H9 (cell line): ENCODE measurements at regions not wholly inside any gene's neighbourhood (a gene's known extent, or its start where the extent isn't known, plus 50 kb on each side); places are given as distances from the start of the nearest gene placed in this dataset.

Source experiments
- DNase-seq: peaks from one replicate; pipeline ENCODE4 v3.0.0-alpha.2; 2017
- H2AFZ ChIP-seq: one replicate; pipeline ENCODE4 v1.6.1; 2013; ENCODE audit warnings: mild to moderate bottlenecking, low read length, control low read depth, moderate library complexity
- H2AK5ac ChIP-seq: 2 replicates; pipeline ENCODE4 v1.6.1; 2013; ENCODE audit warnings: low read length, control low read depth, mixed read lengths; ENCODE audit not compliant: insufficient read length
- H2BK120ac ChIP-seq: one replicate; pipeline ENCODE4 v1.6.1; 2013; ENCODE audit warnings: low read depth, mild to moderate bottlenecking, low read length, control low read depth, inconsistent platforms; ENCODE audit not compliant: poor library complexity, severe bottlenecking
- H2BK12ac ChIP-seq: 2 replicates; pipeline ENCODE4 v1.6.1; 2013; ENCODE audit warnings: low read length, control low read depth, mixed read lengths, low read depth; ENCODE audit not compliant: insufficient read length
- H2BK15ac ChIP-seq: 2 replicates; pipeline ENCODE4 v1.6.1; 2013; ENCODE audit warnings: low read depth, low read length, control low read depth
- H2BK20ac ChIP-seq: one replicate; pipeline ENCODE4 v1.6.1; 2013; ENCODE audit warnings: low read depth, mild to moderate bottlenecking, low read length, control low read depth, inconsistent platforms; ENCODE audit not compliant: poor library complexity, severe bottlenecking
- H2BK5ac ChIP-seq: 2 replicates; pipeline ENCODE4 v1.6.1; 2013; ENCODE audit warnings: low read length, control low read depth, mixed read lengths; ENCODE audit not compliant: insufficient read length
- H3K14ac ChIP-seq: 2 replicates; pipeline ENCODE4 v1.6.1; 2013; ENCODE audit warnings: low read length, control low read depth; ENCODE audit not compliant: insufficient read depth
- H3K18ac ChIP-seq: 2 replicates; pipeline ENCODE4 v1.6.1; 2013; ENCODE audit warnings: low read depth, mild to moderate bottlenecking, mixed read lengths, low read length, control low read depth; ENCODE audit not compliant: insufficient read length
- H3K23ac ChIP-seq: 2 replicates; pipeline ENCODE4 v1.6.1; 2013; ENCODE audit warnings: low read length, control low read depth, mixed read lengths, low read depth; ENCODE audit not compliant: insufficient read length
- H3K23me2 ChIP-seq: 2 replicates; pipeline ENCODE4 v1.6.1; 2013; ENCODE audit warnings: low read depth, mild to moderate bottlenecking, mixed read lengths, low read length, control low read depth; ENCODE audit not compliant: insufficient read length, poor library complexity, severe bottlenecking
- H3K27ac ChIP-seq: 2 replicates; pipeline ENCODE4 v1.5.1; 2013; ENCODE audit warnings: low read length, control low read depth, mixed read lengths, low read depth; ENCODE audit not compliant: insufficient read length
- H3K27me3 ChIP-seq: 2 replicates; pipeline ENCODE4 v1.6.1; 2013; ENCODE audit warnings: low read length, control low read depth, inconsistent platforms; ENCODE audit not compliant: insufficient read depth
- H3K4ac ChIP-seq: 2 replicates; pipeline ENCODE4 v1.6.1; 2013; ENCODE audit warnings: low read depth, mild to moderate bottlenecking, control low read depth, inconsistent platforms, low read length, moderate library complexity
- H3K4me1 ChIP-seq: 2 replicates; pipeline ENCODE4 v1.6.1; 2013; ENCODE audit warnings: low read length, control low read depth, inconsistent platforms; ENCODE audit not compliant: insufficient read depth
- H3K4me2 ChIP-seq: 2 replicates; pipeline ENCODE4 v1.6.1; 2013; ENCODE audit warnings: low read length, control low read depth, mixed read lengths; ENCODE audit not compliant: insufficient read length, insufficient read depth
- H3K56ac ChIP-seq: 2 replicates; pipeline ENCODE4 v1.6.1; 2013; ENCODE audit warnings: low read depth, mild to moderate bottlenecking, mixed read lengths, low read length, control low read depth; ENCODE audit not compliant: insufficient read length
- H3K79me1 ChIP-seq: 2 replicates; pipeline ENCODE4 v1.6.1; 2013; ENCODE audit warnings: low read depth, mild to moderate bottlenecking, moderate library complexity, low read length, control low read depth, inconsistent platforms; ENCODE audit not compliant: insufficient read depth, poor library complexity, severe bottlenecking
- H3K79me2 ChIP-seq: 2 replicates; pipeline ENCODE4 v1.6.1; 2013; ENCODE audit warnings: low read length, control low read depth, inconsistent platforms; ENCODE audit not compliant: insufficient read depth
- H3K9ac ChIP-seq: 2 replicates; pipeline ENCODE4 v1.6.1; 2013; ENCODE audit warnings: low read length, control low read depth, mixed read lengths; ENCODE audit not compliant: insufficient read length; ENCODE audit errors: extremely low read depth
- H3K9me3 ChIP-seq: one replicate; pipeline ENCODE4 v1.6.1; 2013; ENCODE audit warnings: low read depth, low read length, inconsistent platforms; ENCODE audit not compliant: control insufficient read depth
- H3T11ph ChIP-seq: one replicate; pipeline ENCODE4 v1.6.1; 2013; ENCODE audit warnings: mild to moderate bottlenecking, low read length, control low read depth, inconsistent platforms
- H4K20me1 ChIP-seq: one replicate; pipeline ENCODE4 v1.6.1; 2013; ENCODE audit not compliant: control insufficient read depth, insufficient read length, insufficient read depth
- H4K5ac ChIP-seq: 2 replicates; pipeline ENCODE4 v1.6.1; 2013; ENCODE audit warnings: low read depth, mild to moderate bottlenecking, mixed read lengths, low read length, control low read depth; ENCODE audit not compliant: insufficient read length
- H4K8ac ChIP-seq: replicated peaks from 2 replicates; pipeline ENCODE4 v1.6.1; 2013; ENCODE audit warnings: low read length, control low read depth, mixed read lengths, low read depth; ENCODE audit not compliant: insufficient read length
- H4K91ac ChIP-seq: 2 replicates; pipeline ENCODE4 v1.6.1; 2013; ENCODE audit warnings: low read depth, mild to moderate bottlenecking, moderate library complexity, mixed read lengths, low read length, control low read depth; ENCODE audit not compliant: insufficient read length
- H3K27ac Mint-ChIP-seq, 3 experiments: 2 replicates in 2 of 3; 3 replicates in 1 of 3; pipeline ENCODE4 v1.8.0; 2020 to 2021; ENCODE audit warnings: mixed read lengths in 3 of 3, mild to moderate bottlenecking in 1 of 3, moderate library complexity in 1 of 3
- H3K27me3 Mint-ChIP-seq: 2 replicates; pipeline ENCODE4 v1.8.0; 2021; ENCODE audit warnings: low read depth, mild to moderate bottlenecking, moderate library complexity, mixed read lengths
- H3K36me3 Mint-ChIP-seq, 3 experiments: 2 replicates in 2 of 3; 3 replicates in 1 of 3; pipeline ENCODE4 v1.8.0; 2020 to 2021; ENCODE audit warnings: low read depth in 3 of 3, mixed read lengths in 3 of 3; ENCODE audit not compliant: insufficient read depth in 1 of 3
- H3K4me1 Mint-ChIP-seq, 2 experiments: 2 replicates each; pipeline ENCODE4 v1.8.0; 2020; ENCODE audit warnings: mixed read lengths in 2 of 2
- H3K4me3 Mint-ChIP-seq, 2 experiments: 2 replicates in 1 of 2; 3 replicates in 1 of 2; pipeline ENCODE4 v1.8.0; 2020 to 2021; ENCODE audit warnings: mild to moderate bottlenecking in 2 of 2, mixed read lengths in 2 of 2, moderate library complexity in 1 of 2
- H3K9me3 Mint-ChIP-seq, 2 experiments: 2 replicates in 1 of 2; 3 replicates in 1 of 2; pipeline ENCODE4 v1.8.0; 2020; ENCODE audit warnings: mild to moderate bottlenecking in 2 of 2, mixed read lengths in 2 of 2, moderate library complexity in 1 of 2
- CTCF ChIP-seq: fragments of 200-600 bp; sonication (generic); conservative IDR thresholded peaks from 3 replicates; pipeline ENCODE4 v1.8.0; 2021; ENCODE audit warnings: antibody characterized with exemption, mild to moderate bottlenecking
- WGBS: extraction: QIAGEN DNeasy Blood & Tissue Kit; methylation state at CpG from one replicate; pipeline ENCODE4 v1.1.7; 2013; ENCODE audit warnings: missing lambda C conversion rate, low lambda C conversion rate, mixed read lengths; ENCODE audit not compliant: insufficient read length; ENCODE audit errors: extremely low coverage; 5-methylcytosine and 5-hydroxymethylcytosine counted together

- no peak overlapping the region for H2BK20ac ChIP-seq
- no peak overlapping the region for H2BK15ac ChIP-seq
- no CpG with 5 or more reads among the region's 3 CpGs for WGBS
- H2AFZ ChIP-seq, result no peak overlapping the region
- no peak overlapping the region for H4K5ac ChIP-seq
- Mint-ChIP-seq H3K9me3 (no peaks in the 10 kb centered on the region), H3K27me3 (no peaks in the 10 kb centered on the region), H3K4me1 (no peaks in the 10 kb centered on the region; a peak in 1 of 4 replicates), H3K27ac (no peak overlapping the region), H3K36me3 (no peaks in the 10 kb centered on the region; a peak in 1 of 7 replicates), H3K4me3 (no peak overlapping the region)
- H3K27me3 ChIP-seq, result no peaks in the 10 kb centered on the region
- H3K18ac ChIP-seq, result no peak overlapping the region
- no peak overlapping the region for H3K14ac ChIP-seq
- H3K4me1 ChIP-seq, result no peaks in the 10 kb centered on the region
- H3K9me3 ChIP-seq, result no peaks in the 10 kb centered on the region
- H3K9ac ChIP-seq, result no peak overlapping the region
- no peak for TF ChIP-seq CTCF
- H2BK12ac ChIP-seq, result no peak overlapping the region
- H2BK120ac ChIP-seq, result no peak overlapping the region
- no peaks in the 10 kb centered on the region for H3K79me2 ChIP-seq
- no peak for DNase-seq
- H3K79me1 ChIP-seq, result no peaks in the 10 kb centered on the region
- H4K20me1 ChIP-seq, result no peaks in the 10 kb centered on the region
- H3T11ph ChIP-seq, result no peak overlapping the region
- H3K4ac ChIP-seq, result no peak overlapping the region
- H3K56ac ChIP-seq, result no peak overlapping the region
- no peaks in the 10 kb centered on the region for H3K23me2 ChIP-seq
- H3K27ac ChIP-seq, result no peak overlapping the region
- no peak overlapping the region for H3K4me2 ChIP-seq
- no peak overlapping the region for H4K8ac ChIP-seq
- H2BK5ac ChIP-seq, result no peak overlapping the region
- H2AK5ac ChIP-seq, result no peak overlapping the region
- no peak overlapping the region for H4K91ac ChIP-seq
- no peak overlapping the region for H3K23ac ChIP-seq
Observed at GRCh38 chr17:70319516-70319915, 150.2 kb downstream of the KCNJ2 start.
